ENCODE measurements at regions not wholly inside any gene's neighbourhood (a gene's known extent, or its start where the extent isn't known, plus 50 kb on each side); places are given as distances from the start of the nearest gene placed in this dataset.

GRCh38 chr10:123361832-123362231, 207.6 kb downstream of the BUB3 start:
- no peak for TF ChIP-seq CTCF (conservative IDR thresholded peaks at IDR 0.05; ENCODE audit: low read length)
- TF ChIP-seq EZH2phosphoT487 (IDR thresholded peaks at IDR 0.05; ENCODE audit: borderline replicate concordance) = no peak
